NCI-H1105 (cell line): ENCODE measurements at regions not wholly inside any gene's neighbourhood (a gene's known extent, or its start where the extent isn't known, plus 50 kb on each side); places are given as distances from the start of the nearest gene placed in this dataset.

Source experiments
- DNase-seq: peaks from one replicate; lab custom pipeline; 2025; lab: John Stamatoyannopoulos, UW

DNA sequence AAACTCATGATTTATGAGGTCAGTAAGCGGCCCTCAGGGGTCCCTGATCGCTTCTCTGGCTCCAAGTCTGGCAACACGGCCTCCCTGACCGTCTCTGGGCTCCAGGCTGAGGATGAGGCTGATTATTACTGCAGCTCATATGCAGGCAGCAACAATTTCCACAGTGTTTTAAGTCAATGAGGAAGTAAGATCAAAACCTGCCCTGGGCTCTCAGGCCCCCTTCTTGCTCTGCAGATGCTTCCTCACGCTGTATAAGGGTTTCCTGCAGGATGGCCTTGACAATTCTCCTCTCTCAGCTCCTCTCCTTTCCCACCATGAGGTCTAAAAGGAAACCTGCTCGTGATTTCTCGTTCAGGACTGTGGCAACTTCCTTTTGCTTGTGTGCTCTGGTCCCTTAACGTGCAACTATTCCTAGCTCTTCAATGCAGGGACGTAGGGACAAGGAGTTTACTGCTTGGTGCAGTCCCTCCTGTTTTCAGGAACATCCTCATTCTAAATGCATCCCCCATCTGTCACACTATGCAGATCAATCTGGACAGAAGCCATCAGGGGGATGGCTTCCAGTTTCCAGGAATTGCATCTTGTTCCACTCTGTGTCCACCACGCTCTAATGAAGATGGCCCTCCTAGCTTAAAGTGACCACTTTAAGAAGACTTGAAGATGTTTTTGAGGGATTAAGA lies 64.3 kb upstream of the IGLL5 start:
- DNase-seq, result no peak

GRCh38 chr22:22824340-22825212 lies 63.0 kb upstream of the IGLL5 start:
- DNase-seq, result no peak

DNA sequence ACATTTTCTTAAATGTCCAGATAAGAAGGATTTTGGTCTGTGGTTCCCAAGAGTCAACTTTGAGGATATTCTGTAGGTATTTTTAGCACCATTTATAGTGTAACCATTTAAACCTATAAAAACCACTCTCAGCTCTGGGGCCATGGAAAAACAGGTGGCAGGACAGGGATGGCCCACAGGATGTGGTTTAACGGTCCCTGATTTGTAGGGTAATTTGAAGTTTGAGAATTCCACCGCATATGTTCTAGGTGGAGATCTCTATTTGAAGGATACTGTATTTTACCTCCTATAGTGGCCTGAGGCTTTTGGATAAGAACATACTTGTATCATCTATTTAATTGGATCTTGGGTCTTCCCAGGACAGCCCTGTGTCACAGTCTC lies 62.4 kb upstream of the IGLL5 start:
- no peak for DNase-seq

DNA sequence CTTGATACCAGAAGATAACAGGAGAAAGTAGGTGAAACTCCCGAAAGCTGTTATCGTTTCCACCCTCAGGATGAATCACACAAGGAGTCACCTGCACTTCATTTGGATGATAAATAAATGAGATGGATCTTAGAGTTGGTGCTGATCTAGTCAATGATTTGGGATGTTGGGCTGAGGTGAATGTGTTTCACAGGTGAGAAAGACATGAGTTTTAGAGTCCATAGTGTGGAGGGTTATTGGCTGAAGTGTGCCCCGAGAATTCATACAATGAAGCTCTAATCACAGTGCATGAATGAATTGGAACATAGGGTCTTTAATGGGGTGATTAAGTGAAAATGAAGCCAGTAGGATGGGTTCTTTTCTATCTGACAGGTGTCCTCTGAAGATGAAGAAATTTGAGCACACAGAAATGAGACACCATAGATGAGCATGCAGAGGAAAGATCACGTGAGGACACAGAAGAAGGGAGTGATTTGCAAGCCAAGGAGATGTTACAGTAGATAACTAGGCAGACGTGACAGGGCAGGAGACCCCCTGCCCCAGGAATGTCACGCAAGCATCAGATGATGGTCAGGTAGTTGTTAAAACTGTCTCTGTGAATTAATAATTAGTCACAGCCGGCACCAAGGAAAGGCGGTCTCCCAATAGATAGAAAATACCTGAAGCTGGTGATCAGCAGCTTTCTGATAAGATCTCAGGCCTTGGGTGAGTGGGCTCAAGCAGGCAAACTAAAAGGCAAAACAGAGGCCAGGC lies 60.3 kb upstream of the IGLL5 start:
- DNase-seq, result no peak

DNA sequence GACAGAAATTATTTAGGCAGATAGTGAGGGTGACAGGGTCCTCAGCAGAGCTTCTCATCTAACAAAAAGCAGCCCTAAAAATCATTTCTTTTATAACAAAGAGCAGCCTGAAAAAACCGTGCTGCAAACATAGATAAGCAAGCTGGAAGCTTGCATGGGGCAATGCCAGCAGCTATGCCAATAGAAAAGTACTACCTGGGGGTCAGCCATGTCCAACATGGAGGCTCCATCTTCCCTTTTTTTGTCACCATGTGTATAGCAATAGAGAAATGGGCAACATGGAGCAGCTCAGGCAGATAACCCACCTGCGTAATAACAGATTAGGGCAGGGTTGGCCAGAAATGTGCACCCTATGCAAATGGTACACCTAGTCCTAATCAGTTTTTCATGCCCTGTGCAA lies 57.4 kb upstream of the IGLL5 start:
- DNase-seq, result no peak

DNA sequence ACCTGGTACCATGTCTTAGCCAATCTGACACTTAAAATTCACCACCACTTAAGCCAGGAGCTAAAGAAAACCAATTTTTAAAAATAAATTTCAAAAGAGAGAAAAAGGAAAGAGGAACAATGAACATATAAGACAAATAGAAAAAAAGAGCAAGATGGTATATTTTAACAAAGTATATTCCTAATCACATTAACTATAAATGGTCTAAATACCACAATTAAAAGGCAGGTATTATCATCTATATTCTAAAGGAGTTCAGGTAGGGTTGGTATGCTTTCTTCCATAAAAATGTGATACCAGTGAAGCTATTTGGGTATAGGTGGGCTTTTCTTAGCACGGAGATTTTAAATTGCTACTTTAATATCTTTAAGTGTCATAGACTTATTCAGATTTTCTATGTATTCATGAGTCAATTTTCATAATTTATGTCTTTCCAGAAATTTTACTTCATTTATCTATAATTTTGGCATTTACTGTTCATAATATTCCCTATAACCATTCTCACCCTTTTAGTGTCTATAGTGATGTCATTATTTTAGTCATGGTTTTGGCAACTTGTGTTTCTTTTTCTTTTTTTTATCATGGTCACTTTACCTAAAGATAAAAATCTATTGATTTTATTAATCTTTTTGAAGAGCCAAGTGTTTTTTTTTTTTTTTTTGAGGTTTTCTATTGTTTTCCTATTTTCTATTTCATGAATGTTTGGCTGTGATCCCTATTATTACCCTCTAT lies 56.5 kb upstream of the IGLL5 start:
- DNase-seq, result no peak

DNA sequence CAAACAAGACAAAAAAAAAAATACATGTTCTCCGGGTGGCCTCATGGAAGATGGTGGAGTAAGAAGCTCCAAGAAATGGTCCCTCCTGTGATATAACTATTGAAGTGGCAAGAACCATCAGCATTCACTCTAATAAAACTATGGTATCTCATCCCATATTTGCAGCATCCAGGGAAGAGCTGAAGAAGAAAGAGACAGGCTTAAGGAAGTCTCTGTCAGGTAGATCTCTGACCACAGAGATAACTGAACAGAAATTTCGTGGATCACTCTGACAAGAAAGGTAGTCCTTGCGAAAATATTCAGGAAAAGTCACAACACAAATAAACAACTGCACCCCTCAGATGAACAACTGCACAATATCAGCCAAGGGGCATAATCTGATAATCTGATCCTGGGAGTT lies 54.6 kb upstream of the IGLL5 start:
- DNase-seq, result no peak

GRCh38 chr22:22833488-22833887 lies 54.1 kb upstream of the IGLL5 start:
- DNase-seq, result no peak

GRCh38 chr22:22834204-22834603 lies 53.4 kb upstream of the IGLL5 start:
- no peak for DNase-seq

- no peak for DNase-seq
These were observed 52.8 kb upstream of the IGLL5 start for GRCh38 chr22:22834783-22835182.

- no peak for DNase-seq
These were observed 52.4 kb upstream of the IGLL5 start for GRCh38 chr22:22835242-22835641.

DNA sequence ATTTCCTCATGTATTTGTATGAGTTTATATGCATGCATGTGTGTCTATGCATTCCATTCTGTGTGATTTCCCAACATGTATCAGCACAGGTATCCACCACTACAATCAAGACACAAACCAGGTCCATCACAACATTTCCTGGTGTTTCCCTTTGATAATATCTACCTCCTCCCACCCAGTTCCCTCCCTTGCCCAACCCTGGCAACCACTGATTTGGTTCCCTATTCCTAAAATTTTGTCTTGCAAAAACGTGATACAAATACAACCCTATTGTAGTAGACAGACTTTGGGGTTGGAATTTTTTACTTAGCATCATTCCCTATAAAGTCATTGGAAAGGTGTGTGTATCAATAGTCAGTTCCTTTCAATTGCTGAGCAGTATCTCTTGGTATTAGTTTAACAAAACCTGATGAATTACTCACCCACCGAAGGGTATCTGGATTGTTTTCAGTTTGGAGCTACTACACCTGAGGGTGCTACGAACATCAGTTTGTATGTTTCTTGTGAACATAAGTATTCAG lies 51.8 kb upstream of the IGLL5 start:
- no peak for DNase-seq

DNA sequence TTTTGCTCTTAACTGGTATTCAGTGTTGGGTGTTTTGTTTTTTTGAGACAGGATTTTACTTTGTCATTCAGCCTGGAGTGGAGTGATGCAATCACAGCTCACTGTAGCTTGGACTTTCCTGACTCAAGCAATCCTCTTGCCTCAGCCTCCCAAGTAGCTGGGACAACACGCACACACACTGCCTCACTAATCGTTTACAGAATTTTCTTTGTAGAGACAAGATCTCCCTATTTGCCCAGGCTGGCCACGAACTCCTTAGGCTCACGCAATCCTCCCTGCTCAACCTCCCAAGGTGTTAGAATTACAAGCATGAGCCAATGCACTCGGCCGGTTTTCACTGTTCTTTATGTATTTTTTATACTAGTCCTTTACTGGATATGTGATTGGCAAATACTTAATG lies 51.0 kb upstream of the IGLL5 start:
- DNase-seq, result no peak
